OCI-LY3 (cell line): ENCODE measurements at regions not wholly inside any gene's neighbourhood (a gene's known extent, or its start where the extent isn't known, plus 50 kb on each side); places are given as distances from the start of the nearest gene placed in this dataset.

Source experiments
- EZH2phosphoT487 ChIP-seq: fragments of 200-600 bp; shearing (Covaris generic); IDR thresholded peaks from 2 replicates; pipeline ENCODE4 v1.6.1; 2018; ENCODE audit warnings: antibody characterized with exemption, mixed run types, low read depth
- TF ChIP-seq, protein P1 (sequence below): fragments of 200-600, 300-600 bp; sonication (generic); IDR thresholded peaks from 2 replicates; pipeline ENCODE4 v1.5.1; 2014; ENCODE audit warnings: antibody characterized with exemption, low read length, low read depth

GRCh38 chr16:9630985-9631384 is 539.5 kb downstream of the HAPSTR1 start:
- TF ChIP-seq, protein P1, sequence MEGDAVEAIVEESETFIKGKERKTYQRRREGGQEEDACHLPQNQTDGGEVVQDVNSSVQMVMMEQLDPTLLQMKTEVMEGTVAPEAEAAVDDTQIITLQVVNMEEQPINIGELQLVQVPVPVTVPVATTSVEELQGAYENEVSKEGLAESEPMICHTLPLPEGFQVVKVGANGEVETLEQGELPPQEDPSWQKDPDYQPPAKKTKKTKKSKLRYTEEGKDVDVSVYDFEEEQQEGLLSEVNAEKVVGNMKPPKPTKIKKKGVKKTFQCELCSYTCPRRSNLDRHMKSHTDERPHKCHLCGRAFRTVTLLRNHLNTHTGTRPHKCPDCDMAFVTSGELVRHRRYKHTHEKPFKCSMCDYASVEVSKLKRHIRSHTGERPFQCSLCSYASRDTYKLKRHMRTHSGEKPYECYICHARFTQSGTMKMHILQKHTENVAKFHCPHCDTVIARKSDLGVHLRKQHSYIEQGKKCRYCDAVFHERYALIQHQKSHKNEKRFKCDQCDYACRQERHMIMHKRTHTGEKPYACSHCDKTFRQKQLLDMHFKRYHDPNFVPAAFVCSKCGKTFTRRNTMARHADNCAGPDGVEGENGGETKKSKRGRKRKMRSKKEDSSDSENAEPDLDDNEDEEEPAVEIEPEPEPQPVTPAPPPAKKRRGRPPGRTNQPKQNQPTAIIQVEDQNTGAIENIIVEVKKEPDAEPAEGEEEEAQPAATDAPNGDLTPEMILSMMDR = no peak
- TF ChIP-seq EZH2phosphoT487 = no peak
